ENCODE measurements at regions not wholly inside any gene's neighbourhood (a gene's known extent, or its start where the extent isn't known, plus 50 kb on each side); places are given as distances from the start of the nearest gene placed in this dataset.

DNA sequence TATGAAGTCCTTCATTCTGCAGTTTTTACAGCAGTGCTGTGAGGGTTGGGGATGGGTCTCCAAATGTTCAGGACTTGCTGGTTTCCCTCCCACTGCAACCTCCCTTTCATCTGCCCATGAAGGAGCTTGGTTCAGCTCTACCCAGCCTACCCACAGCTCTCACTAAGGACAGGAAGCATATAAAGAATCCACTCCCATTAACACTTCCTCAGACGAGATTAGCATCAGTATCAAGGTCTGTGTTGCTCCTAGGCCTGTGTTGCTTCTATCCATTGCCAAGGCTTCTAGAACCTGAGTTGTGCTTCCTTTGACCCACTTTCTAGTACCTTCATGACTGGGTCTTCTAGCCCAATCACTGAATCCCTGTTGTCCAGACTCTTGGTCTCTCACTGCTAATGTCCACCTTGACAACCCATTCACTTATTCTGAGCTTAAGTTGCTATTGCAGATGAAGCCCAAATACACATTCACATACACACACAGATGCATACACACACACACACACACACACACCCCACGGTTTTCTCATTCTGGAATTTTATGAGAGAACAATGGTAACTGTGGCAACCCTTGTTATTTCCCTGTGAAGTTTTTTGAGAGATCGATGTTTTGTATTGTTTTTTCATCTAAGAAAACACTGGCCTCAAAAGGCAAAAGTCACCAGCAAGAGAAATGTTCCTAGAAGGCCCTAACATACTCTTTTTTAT is 248.1 kb downstream of the MTERF1 start:
- TF ChIP-seq ZZZ3 (IDR thresholded peaks at IDR 0.05), result no peak
- TF ChIP-seq ARNT (IDR thresholded peaks at IDR 0.05), result no peak
- TF ChIP-seq POLR2AphosphoS5 (IDR thresholded peaks at IDR 0.05; ENCODE audit: control insufficient read depth, insufficient read depth, low read depth, low read length), result no peak
- TF ChIP-seq, protein P1, sequence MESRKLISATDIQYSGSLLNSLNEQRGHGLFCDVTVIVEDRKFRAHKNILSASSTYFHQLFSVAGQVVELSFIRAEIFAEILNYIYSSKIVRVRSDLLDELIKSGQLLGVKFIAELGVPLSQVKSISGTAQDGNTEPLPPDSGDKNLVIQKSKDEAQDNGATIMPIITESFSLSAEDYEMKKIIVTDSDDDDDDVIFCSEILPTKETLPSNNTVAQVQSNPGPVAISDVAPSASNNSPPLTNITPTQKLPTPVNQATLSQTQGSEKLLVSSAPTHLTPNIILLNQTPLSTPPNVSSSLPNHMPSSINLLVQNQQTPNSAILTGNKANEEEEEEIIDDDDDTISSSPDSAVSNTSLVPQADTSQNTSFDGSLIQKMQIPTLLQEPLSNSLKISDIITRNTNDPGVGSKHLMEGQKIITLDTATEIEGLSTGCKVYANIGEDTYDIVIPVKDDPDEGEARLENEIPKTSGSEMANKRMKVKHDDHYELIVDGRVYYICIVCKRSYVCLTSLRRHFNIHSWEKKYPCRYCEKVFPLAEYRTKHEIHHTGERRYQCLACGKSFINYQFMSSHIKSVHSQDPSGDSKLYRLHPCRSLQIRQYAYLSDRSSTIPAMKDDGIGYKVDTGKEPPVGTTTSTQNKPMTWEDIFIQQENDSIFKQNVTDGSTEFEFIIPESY (CRISPR knock-in tag; IDR thresholded peaks at IDR 0.05), result no peak
- no peak for TF ChIP-seq SPI1 (IDR thresholded peaks at IDR 0.05; ENCODE audit: borderline replicate concordance, low read depth, low read length)
- TF ChIP-seq, protein P2, sequence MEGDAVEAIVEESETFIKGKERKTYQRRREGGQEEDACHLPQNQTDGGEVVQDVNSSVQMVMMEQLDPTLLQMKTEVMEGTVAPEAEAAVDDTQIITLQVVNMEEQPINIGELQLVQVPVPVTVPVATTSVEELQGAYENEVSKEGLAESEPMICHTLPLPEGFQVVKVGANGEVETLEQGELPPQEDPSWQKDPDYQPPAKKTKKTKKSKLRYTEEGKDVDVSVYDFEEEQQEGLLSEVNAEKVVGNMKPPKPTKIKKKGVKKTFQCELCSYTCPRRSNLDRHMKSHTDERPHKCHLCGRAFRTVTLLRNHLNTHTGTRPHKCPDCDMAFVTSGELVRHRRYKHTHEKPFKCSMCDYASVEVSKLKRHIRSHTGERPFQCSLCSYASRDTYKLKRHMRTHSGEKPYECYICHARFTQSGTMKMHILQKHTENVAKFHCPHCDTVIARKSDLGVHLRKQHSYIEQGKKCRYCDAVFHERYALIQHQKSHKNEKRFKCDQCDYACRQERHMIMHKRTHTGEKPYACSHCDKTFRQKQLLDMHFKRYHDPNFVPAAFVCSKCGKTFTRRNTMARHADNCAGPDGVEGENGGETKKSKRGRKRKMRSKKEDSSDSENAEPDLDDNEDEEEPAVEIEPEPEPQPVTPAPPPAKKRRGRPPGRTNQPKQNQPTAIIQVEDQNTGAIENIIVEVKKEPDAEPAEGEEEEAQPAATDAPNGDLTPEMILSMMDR (IDR thresholded peaks at IDR 0.05 in 2 of 3, conservative IDR thresholded peaks at IDR 0.05 in 1 of 3; ENCODE audit: insufficient read depth in 2 of 3, low read depth in 1 of 3, low read length in 3 of 3), result no peak
- TF ChIP-seq CEBPB (tag; IDR thresholded peaks at IDR 0.05), result no peak
- TF ChIP-seq GABPA (tag; conservative IDR thresholded peaks at IDR 0.05; ENCODE audit: low read depth), result no peak
- no peak for TF ChIP-seq RAD51 (IDR thresholded peaks at IDR 0.05; ENCODE audit: borderline replicate concordance, low read depth)
- no peak for TF ChIP-seq NFYB (IDR thresholded peaks at IDR 0.05; ENCODE audit: extremely low read depth, insufficient read length)
- TF ChIP-seq POLR2A (conservative IDR thresholded peaks at IDR 0.05), result no peak
